BLaER1 treated with 17β-estradiol and CSF1 and Interleukin-3, amounts not matched to agents 10 nM and 100 nM (cell line): ENCODE measurements at regions not wholly inside any gene's neighbourhood (a gene's known extent, or its start where the extent isn't known, plus 50 kb on each side); places are given as distances from the start of the nearest gene placed in this dataset.

ENCODE experiments used
- H3K27ac ChIP-seq, 11 experiments: shearing (Covaris generic); formaldehyde crosslinking; 2 replicates each; pipeline ENCODE4 v1.8.1; 2022
- H3K27me3 ChIP-seq, 11 experiments: shearing (Covaris generic); formaldehyde crosslinking; 2 replicates each; pipeline ENCODE4 v1.8.1; 2022
- H3K36me3 ChIP-seq, 11 experiments: shearing (Covaris generic); formaldehyde crosslinking; 2 replicates each; pipeline ENCODE4 v1.8.1; 2022
- H3K4me1 ChIP-seq, 10 experiments: shearing (Covaris generic); formaldehyde crosslinking; 2 replicates each; pipeline ENCODE4 v1.8.1; 2022
- H3K4me2 ChIP-seq, 11 experiments: shearing (Covaris generic); formaldehyde crosslinking; 2 replicates each; pipeline ENCODE4 v1.8.1; 2022
- H3K4me3 ChIP-seq, 10 experiments: shearing (Covaris generic); formaldehyde crosslinking; 2 replicates each; pipeline ENCODE4 v1.8.1; 2022
- H3K9ac ChIP-seq, 11 experiments: shearing (Covaris generic); formaldehyde crosslinking; 2 replicates each; pipeline ENCODE4 v1.8.1; 2022
- H3K9me3 ChIP-seq, 11 experiments: shearing (Covaris generic); formaldehyde crosslinking; replicated peaks in 1 of 11; 2 replicates each; pipeline ENCODE4 v1.8.1; 2022
- H4K20me1 ChIP-seq, 11 experiments: shearing (Covaris generic); formaldehyde crosslinking; 2 replicates each; pipeline ENCODE4 v1.8.1; 2022
- Cebpa-rat ChIP-seq, 11 experiments: shearing (Covaris generic); IDR thresholded peaks; 2 replicates each; pipeline ENCODE4 v1.8.1; 2022

DNA sequence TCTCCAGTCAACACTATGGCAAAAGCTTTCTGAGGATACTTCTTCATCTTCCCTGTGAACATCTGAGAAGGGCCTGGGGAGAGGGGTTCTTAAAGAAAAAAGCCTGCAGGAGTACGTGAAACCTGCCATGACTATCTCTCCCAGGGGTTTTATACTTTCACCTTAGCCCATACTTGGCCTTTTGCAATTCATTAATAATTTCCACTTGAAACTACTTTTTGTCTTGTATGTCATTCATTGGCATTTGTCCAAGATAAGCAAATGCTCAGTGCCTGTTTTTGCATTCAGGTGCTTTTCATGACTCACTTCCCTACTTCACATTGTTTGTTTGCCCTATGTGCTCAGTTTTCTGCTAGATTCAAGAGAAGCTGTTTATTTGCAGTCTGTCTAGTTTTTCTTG lies 580.3 kb upstream of the GJE1 start:
- no peak overlapping the region for H3K27ac ChIP-seq
- no peak for TF ChIP-seq Cebpa-rat (IDR thresholded peaks at IDR 0.05)
- H3K27me3 ChIP-seq: no peaks in the 10 kb centered on the region
- 0 out of 22 replicates have a peak overlapping the region, but pooled peaks of 1 of the 11 experiments have one; percentile 4 for H3K4me2 ChIP-seq
- no peaks in the 10 kb centered on the region for H4K20me1 ChIP-seq
- no peaks in the 10 kb centered on the region for H3K36me3 ChIP-seq
- peaks cover 0 to 11% (median 4%) of the 10 kb centered on the region in 11 experiments; a peak in 9 of 22 replicates for H3K9me3 ChIP-seq
- H3K4me3 ChIP-seq: no peak overlapping the region
- H3K9ac ChIP-seq: no peak overlapping the region
- peaks cover 0 to 8% (median 0%) of the 10 kb centered on the region in 10 experiments; a peak in 4 of 20 replicates for H3K4me1 ChIP-seq

DNA sequence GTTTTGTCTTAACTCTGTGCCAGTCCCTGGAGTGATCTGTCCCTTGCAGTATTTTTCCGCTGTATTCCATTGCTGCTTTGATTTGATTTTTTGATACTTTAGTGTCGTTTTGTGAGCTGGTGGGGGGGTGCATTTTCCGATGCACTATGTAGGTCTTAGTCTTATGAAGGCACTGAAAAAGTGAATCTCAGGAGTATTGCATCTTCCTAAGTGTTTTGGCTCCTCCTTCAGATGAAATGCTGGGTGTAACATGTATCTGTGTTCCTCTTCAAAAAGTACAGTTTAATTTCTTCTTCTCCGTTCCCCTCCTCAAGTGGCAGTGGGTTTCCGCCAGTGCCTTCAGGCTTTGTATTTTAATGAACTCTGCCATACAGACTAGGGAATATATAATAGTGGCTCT lies 580.7 kb upstream of the GJE1 start:
- H3K4me3 ChIP-seq: no peak overlapping the region
- no peak for TF ChIP-seq Cebpa-rat (IDR thresholded peaks at IDR 0.05)
- H4K20me1 ChIP-seq: no peaks in the 10 kb centered on the region
- H3K4me2 ChIP-seq: no peak overlapping the region
- no peak overlapping the region for H3K27ac ChIP-seq
- H3K9me3 ChIP-seq: peaks cover 0 to 11% (median 4%) of the 10 kb centered on the region in 11 experiments; a peak in 9 of 22 replicates
- no peaks in the 10 kb centered on the region for H3K36me3 ChIP-seq
- no peak overlapping the region for H3K9ac ChIP-seq
- H3K27me3 ChIP-seq: no peaks in the 10 kb centered on the region
- peaks cover 0 to 8% (median 0%) of the 10 kb centered on the region in 10 experiments; a peak in 4 of 20 replicates for H3K4me1 ChIP-seq

DNA sequence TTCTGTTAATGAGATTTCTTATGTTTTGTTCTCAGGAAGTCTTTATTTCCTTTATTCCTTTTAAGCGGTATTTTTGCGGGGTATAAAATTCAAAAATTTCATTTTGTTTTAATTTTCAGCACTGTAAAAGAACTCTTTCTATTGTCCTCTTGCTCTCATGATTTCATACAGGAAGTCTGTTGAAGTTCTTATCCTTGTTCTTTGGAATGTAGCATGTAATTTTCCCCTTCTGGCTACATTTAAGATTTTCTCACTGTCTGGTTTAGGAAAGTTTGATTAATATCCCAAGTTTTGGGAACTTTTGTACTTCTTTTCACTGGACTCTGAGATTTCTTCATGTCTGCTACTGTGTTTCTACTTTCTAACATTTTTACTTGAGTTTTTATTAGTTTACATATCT lies 581.4 kb upstream of the GJE1 start:
- no peak overlapping the region for H3K9ac ChIP-seq
- H3K4me3 ChIP-seq: no peak overlapping the region
- no peak overlapping the region for H3K4me2 ChIP-seq
- no peaks in the 10 kb centered on the region for H3K27me3 ChIP-seq
- H3K4me1 ChIP-seq: peaks cover 0 to 8% (median 0%) of the 10 kb centered on the region in 10 experiments; a peak in 4 of 20 replicates
- no peak for TF ChIP-seq Cebpa-rat (IDR thresholded peaks at IDR 0.05)
- peaks cover 0 to 11% (median 4%) of the 10 kb centered on the region in 11 experiments; a peak in 9 of 22 replicates for H3K9me3 ChIP-seq
- H4K20me1 ChIP-seq: no peaks in the 10 kb centered on the region
- H3K27ac ChIP-seq: no peak overlapping the region
- H3K36me3 ChIP-seq: no peaks in the 10 kb centered on the region

DNA sequence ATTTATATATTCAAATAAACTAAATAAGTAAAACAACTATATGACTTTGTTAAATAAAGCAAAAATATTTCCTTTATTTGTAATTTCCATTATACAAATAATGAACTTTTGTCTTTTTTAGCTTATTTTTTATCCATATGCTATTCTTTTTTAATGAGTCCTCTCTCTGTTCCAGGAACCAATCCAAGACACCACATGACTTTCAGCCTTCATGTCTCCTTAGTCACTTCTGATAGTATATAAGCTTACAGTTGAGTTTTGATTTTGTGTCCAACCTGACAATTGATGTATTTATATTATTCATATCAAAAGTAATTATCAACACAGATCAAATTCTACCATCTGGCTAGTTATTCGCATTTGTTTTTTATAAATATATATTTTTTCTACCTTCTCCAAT lies 582.3 kb upstream of the GJE1 start:
- peaks cover 0 to 8% (median 0%) of the 10 kb centered on the region in 10 experiments; a peak in 4 of 20 replicates for H3K4me1 ChIP-seq
- no peaks in the 10 kb centered on the region for H4K20me1 ChIP-seq
- H3K4me2 ChIP-seq: no peak overlapping the region
- H3K27me3 ChIP-seq: no peaks in the 10 kb centered on the region
- no peak for TF ChIP-seq Cebpa-rat (IDR thresholded peaks at IDR 0.05)
- H3K4me3 ChIP-seq: no peak overlapping the region
- H3K36me3 ChIP-seq: no peaks in the 10 kb centered on the region
- H3K27ac ChIP-seq: no peak overlapping the region
- H3K9me3 ChIP-seq: peaks cover 0 to 11% (median 4%) of the 10 kb centered on the region in 11 experiments; a peak in 9 of 22 replicates
- no peak overlapping the region for H3K9ac ChIP-seq

DNA sequence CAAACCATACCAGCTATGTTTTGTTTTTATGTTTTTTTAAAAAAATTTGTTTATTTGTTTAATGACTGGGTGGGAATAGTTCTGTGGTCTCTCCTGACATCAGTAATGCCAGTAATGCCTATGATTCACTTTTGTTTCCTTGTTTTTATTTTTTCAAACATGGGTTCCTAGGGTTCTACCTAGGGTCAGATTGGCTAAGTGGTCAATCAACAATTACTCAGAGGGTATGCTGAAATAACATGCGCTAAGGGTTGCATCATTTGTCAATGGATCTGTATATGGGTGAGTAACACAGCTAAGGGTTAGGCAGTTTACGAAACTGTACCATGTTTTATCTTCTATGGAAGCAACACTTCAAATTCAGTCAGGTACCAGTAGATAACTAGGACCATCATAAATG lies 583.8 kb upstream of the GJE1 start:
- H3K4me2 ChIP-seq: no peak overlapping the region
- no peak for TF ChIP-seq Cebpa-rat (IDR thresholded peaks at IDR 0.05)
- H3K9me3 ChIP-seq: peaks cover 0 to 11% (median 4%) of the 10 kb centered on the region in 11 experiments; a peak in 9 of 22 replicates
- H3K36me3 ChIP-seq: no peaks in the 10 kb centered on the region
- no peak overlapping the region for H3K9ac ChIP-seq
- H3K27me3 ChIP-seq: no peaks in the 10 kb centered on the region
- no peak overlapping the region for H3K27ac ChIP-seq
- no peak overlapping the region for H3K4me3 ChIP-seq
- no peaks in the 10 kb centered on the region for H4K20me1 ChIP-seq
- H3K4me1 ChIP-seq: peaks cover 0 to 3% (median 0%) of the 10 kb centered on the region in 10 experiments; a peak in 3 of 20 replicates

DNA sequence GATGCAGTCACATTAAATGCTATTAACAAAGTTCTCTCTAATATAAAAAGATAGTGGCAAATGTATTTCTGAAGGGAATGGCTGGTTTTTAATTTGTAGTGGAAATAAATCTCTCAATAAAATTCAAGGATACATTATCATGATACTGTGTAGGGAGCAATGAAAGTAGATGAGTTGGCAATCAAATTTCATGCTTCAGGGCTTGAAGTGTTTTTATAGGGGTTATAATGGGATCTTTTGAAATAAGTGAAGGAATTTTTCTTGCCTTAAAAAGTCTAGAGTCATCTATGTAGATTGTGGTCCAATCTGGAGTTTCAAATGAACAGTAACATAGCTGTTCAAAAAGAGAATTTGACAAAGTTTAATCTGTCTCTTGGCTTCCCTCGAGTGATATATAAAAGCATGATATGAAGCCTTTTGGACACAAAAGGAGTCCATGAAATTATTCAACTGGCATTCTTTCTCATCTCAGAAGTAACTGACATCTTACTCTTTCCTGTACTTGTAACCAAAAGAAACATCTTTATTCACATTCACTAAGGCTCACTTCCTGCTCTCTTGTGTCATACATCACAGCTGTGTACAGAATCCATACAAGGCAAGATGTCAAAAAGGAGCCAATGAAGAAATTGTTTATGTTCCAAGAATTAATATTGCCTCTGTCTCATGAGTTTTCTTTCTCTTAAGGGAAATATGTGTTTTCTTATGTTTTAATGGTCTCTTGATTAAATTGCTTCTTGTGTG lies 591.0 kb upstream of the GJE1 start:
- Histone ChIP-seq H3K9me3 (no peaks in the 10 kb centered on the region), H3K27me3 (no peaks in the 10 kb centered on the region), H3K36me3 (no peaks in the 10 kb centered on the region), H3K4me3 (no peak overlapping the region), H3K9ac (no peak overlapping the region), H3K27ac (no peak overlapping the region; a peak in 1 of 22 replicates), H4K20me1 (no peaks in the 10 kb centered on the region), H3K4me1 (peaks cover 0 to 6% (median 0%) of the 10 kb centered on the region in 10 experiments; a peak in 3 of 20 replicates), H3K4me2 (peak overlapping the region in 3 of 11 experiments; percentile 8 to 31 (median 22); a peak in 2 of 22 replicates)
- TF ChIP-seq Cebpa-rat (IDR thresholded peaks at IDR 0.05): no peak

DNA sequence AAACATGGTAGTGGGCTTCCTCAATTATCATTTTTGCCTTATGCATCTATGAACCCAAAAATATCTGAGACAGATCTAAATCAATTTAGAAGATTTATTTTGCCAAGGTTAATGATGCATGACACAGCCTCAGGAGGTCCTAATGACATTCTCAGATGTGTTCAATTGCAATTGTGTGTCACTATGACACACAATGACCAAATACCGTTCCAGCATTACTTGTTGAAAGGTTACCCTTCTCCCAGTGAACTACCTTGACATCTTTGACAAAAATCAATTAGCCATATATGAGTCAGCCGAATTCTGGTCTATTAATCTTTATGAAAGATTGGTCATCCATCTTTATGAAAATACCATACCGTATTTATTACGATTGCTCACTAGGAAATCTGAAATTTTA lies 592.5 kb upstream of the GJE1 start:
- Histone ChIP-seq H3K36me3 (no peaks in the 10 kb centered on the region), H3K4me1 (peaks cover 0 to 6% (median 0%) of the 10 kb centered on the region in 10 experiments; a peak in 3 of 20 replicates), H3K27ac (no peak overlapping the region), H3K27me3 (no peaks in the 10 kb centered on the region), H4K20me1 (no peaks in the 10 kb centered on the region), H3K4me3 (no peak overlapping the region), H3K4me2 (no peak overlapping the region), H3K9me3 (no peaks in the 10 kb centered on the region), H3K9ac (no peak overlapping the region)
- TF ChIP-seq Cebpa-rat (IDR thresholded peaks at IDR 0.05): no peak

DNA sequence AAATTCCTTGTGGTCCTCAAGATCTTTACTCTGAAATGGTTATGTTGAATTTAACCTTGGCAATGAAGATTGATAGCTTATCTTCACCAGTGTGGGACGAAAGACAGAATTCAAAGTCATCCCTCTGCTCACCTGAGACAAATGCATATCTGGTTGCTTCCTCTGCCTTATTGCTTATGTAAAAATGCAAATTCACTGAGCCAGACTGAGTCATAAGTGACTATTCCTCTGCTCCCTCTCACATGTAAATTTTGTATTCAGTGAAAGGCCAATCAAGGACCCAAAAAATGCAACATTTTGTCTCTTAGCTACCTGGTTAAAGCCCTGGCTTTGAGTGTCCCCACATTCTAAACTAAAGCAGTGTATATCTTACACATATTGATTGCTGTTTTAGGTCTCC lies 593.1 kb upstream of the GJE1 start:
- Histone ChIP-seq H4K20me1 (no peaks in the 10 kb centered on the region), H3K4me1 (peaks cover 0 to 6% (median 0%) of the 10 kb centered on the region in 10 experiments; a peak in 3 of 20 replicates), H3K27me3 (no peaks in the 10 kb centered on the region), H3K9me3 (no peaks in the 10 kb centered on the region), H3K9ac (no peak overlapping the region), H3K36me3 (no peaks in the 10 kb centered on the region), H3K4me2 (no peak overlapping the region), H3K4me3 (no peak overlapping the region), H3K27ac (no peak overlapping the region)
- TF ChIP-seq Cebpa-rat (IDR thresholded peaks at IDR 0.05): no peak

DNA sequence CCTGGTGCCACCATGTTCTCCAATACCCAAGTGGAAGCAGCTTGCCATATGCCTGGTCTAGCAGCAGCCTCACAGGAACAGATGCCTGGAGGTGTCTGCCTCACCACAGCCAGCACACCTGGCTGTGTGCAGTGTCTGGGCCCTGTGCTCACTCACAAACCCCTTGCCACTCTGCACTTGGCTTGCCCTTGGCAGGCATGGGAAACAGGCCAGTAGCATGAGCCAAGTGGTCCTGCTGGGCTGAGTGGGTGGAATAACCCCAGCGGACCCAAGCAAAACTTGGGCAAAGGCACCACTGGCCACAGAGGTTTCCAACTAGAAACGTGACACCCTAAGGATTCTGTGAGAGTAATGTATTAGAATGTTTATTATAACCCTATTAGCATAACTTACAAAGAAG lies 600.5 kb upstream of the GJE1 start:
- H3K9ac ChIP-seq: no peak overlapping the region
- H3K4me2 ChIP-seq: no peak overlapping the region
- peaks cover 16 to 18% (median 17%) of the 10 kb centered on the region in 11 experiments for H3K9me3 ChIP-seq
- H3K36me3 ChIP-seq: peaks cover 0 to 8% (median 0%) of the 10 kb centered on the region in 11 experiments; a peak in 2 of 22 replicates
- TF ChIP-seq Cebpa-rat (IDR thresholded peaks at IDR 0.05): no peak
- H3K27me3 ChIP-seq: no peaks in the 10 kb centered on the region
- no peaks in the 10 kb centered on the region for H4K20me1 ChIP-seq
- no peaks in the 10 kb centered on the region for H3K4me1 ChIP-seq
- H3K4me3 ChIP-seq: no peak overlapping the region
- no peak overlapping the region for H3K27ac ChIP-seq
